NCI-H526 (cell line): ENCODE measurements at regions not wholly inside any gene's neighbourhood (a gene's known extent, or its start where the extent isn't known, plus 50 kb on each side); places are given as distances from the start of the nearest gene placed in this dataset.
"Not testable (repeated sequence)": the region's sequence is repeated elsewhere in the genome, so short reads cannot be mapped to it uniquely, and the experiment has no call there.

Source experiments
- DNase-seq, 2 experiments: peaks; one replicate each; lab custom pipeline; 2025; lab: John Stamatoyannopoulos, UW

- DNase-seq = no peak
Observed at GRCh38 chr14:37842106-37842505, 246.7 kb downstream of the TTC6 start.

DNA sequence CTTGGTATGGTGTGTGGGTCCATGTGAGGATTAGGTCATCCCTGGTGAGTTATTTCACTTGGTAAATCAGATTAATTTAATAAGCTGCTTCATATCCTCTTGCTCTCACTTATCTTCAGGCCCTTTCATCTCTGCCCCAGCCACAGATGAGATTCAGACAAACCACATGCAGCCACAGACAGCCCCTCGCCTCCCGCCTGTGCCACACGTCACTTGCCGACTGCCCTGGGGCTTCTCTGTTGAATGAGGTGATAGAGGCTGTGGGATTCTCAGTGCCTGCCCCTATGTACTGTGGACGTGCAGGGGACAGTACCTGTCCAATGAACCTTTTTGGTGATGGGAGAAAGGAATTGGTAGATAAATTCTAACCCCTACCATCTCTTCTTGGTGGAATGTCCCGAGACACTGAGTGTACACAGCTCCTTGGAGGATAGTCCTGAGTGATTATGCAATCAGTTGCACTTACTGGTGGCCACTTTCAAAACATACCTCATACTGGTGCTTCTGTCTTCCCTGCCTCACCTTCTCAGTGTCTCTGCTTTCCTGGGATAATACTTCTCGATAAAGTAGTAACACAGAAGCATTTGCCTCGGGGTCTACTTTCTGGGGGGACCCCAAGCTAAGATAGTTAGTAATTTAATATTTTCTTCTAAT, 248.7 kb downstream of the TTC6 start:
- no peak for DNase-seq

DNA sequence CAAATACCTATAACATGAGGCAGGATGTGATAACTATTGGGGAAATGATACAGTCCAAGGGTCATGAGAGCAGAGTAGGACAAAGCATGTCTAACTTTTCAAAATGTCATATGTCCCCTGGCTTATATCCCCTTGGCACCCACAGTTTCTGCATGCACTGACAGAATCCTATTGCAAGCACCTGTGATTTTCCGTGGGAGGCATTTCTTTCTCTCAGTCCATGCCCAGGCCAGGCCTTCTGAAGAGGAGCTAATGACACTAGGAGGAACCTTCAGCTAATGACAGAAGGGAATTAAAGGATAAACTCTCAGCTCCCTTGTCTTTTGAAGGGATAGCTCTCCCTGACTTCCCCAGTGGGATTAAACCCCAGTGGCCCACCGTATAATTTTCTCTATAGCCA, 249.2 kb downstream of the TTC6 start:
- DNase-seq = no peak

- DNase-seq = no peak
Observed at GRCh38 chr14:37848985-37849621, 253.7 kb downstream of the TTC6 start.

DNA sequence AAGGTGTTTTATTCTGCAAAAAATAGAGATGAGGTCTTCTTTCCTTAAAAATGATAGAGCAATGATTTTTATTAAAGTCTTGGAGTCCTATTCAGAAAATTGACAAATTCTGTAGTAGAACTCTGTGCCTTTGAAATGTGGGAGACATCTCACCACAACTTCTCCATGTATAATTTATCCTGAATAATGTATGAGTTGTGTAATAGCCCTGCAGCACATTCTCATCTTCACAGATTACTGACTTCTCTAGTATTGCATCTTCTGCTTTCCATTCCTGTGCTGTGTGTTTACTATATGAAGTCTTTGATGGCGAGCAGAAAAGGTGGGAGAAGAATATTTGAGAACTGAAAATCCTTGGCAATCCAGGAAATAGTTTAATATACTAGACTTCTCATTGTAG, 255.6 kb downstream of the TTC6 start:
- no peak for DNase-seq

GRCh38 chr14:37855871-37856270, 260.4 kb downstream of the TTC6 start:
- DNase-seq = no peak

- no peak for DNase-seq
Observed at GRCh38 chr14:37857774-37858266, 262.4 kb downstream of the TTC6 start.

GRCh38 chr14:37858733-37859132, 263.3 kb downstream of the TTC6 start:
- no peak for DNase-seq

- DNase-seq = no peak
Observed at GRCh38 chr14:37859177-37859576, 263.7 kb downstream of the TTC6 start.

- no peak for DNase-seq
Observed at GRCh38 chr14:37862263-37862662, 266.8 kb downstream of the TTC6 start.

DNA sequence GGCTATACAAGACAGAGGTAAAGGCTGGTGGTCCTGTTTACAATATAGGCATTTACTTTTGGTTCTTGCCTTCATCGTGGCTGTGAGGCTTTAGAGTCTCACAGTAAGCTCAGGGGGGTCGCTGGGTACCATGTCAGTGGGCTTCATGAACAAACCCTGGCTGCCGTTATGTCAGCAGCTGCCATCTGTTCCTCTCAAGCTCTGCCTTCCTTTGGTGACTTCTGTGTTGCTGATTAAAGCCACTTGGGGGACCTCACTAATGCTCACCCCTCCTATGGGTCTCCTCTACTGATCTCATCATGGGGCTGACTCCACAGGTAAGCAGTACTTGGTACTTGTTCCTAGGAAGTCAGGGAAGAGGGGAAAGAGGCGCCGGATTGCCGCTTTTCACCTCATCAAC, 268.7 kb downstream of the TTC6 start:
- DNase-seq = no peak

DNA sequence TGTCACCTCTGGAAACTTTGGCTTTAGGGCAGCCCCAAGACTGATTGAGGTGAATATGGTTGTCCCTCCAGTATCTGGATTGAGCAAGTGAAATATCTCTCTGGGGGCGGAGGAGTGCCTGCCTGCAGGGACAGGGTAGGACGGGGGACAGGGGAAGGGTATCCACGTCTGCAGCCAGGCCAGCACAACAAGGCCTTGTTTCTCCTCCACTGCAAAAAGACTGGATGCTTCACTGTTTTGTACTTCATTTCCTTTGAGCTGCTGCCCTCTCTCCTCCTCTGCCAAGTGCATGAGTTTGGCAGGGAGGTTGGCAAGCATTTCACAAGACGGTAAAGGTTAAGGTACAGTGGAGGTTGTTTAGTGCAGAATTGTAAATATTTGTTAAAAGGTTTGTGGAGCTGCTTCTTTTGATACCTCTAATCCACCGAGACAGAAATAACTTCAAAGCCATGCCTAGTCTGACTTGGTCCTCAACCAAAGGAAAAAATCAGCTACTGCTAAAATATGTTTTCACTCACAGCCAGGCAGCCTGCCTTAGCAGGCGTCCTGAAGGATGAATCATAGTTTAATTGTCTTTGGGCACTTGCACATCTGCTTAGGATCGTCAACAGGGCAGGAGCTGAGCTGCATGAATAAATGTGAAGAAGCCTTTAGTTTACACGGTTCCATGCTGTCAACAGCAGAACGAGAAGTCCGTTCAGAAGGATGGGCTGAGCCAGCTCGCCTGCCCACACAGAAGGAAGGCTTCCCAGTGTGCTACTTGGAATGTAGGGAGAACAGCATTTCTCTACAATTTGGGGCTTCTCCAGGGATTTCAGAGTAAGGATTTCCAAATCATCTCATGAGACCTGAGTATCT, 269.7 kb downstream of the TTC6 start:
- DNase-seq = no peak

GRCh38 chr14:37865719-37866549, 270.5 kb downstream of the TTC6 start:
- no peak for DNase-seq

GRCh38 chr14:37869633-37870032, 274.2 kb downstream of the TTC6 start:
- DNase-seq = no peak

GRCh38 chr14:37870170-37870569, 274.7 kb downstream of the TTC6 start:
- no peak for DNase-seq

- DNase-seq = no peak
Observed at GRCh38 chr14:37870632-37871346, 275.4 kb downstream of the TTC6 start.

GRCh38 chr14:37874065-37874428, 278.6 kb downstream of the TTC6 start:
- DNase-seq = not testable (repeated sequence)

DNA sequence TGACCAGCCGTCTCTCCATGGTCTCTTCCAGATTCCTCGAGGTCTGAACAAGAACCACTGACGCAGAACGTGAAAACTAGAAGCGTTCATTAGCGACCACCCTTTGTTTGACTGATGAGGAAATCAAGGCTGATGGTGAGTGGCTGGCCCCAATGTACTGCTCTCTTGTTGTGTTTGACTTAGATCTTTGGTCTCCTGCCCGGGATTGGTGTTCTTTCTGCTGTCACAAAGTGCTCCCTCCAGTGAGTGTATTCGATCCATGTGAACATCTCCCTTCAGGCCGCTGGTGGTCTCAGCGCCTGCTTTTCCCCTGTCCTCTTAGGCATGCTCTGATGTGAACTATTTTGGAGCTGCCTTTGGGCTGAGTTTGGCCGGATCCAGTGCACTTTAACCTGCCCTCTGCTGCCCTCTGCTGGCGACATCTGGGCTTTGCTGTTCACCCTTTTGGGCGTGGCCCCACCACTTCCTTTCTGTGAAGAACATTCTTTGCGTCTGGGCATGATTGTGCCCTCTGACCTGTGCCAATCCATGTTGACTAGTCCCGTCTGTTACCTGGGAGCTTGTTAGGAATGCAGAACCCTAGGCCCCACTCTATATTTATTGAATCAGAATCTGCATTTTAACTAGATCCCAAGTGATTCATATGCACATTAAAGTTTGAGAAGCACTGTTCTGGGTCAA, 279.1 kb downstream of the TTC6 start:
- DNase-seq = peak; percentile 64 to 89

DNA sequence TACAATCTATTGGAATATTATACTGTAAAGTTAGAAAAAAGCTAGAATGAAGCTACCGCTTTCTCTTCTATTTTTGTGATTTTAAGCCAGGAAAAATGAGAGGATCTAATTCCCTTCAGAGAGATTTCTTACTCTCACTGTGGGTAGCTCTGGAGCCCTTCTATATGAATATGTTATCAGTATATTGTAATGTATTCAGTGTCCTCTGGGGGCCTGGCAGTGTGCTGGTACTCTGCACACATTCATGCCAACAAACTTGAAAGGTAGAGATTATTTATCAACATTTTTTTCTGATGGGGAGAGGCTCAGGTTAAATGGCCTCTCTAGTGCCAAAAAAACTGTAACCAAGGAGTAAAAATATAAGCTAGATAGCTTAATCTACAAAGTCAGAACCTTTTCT, 292.8 kb downstream of the TTC6 start:
- no peak for DNase-seq

- no peak for DNase-seq
Observed at GRCh38 chr14:37889087-37889486, 293.7 kb downstream of the TTC6 start.

DNA sequence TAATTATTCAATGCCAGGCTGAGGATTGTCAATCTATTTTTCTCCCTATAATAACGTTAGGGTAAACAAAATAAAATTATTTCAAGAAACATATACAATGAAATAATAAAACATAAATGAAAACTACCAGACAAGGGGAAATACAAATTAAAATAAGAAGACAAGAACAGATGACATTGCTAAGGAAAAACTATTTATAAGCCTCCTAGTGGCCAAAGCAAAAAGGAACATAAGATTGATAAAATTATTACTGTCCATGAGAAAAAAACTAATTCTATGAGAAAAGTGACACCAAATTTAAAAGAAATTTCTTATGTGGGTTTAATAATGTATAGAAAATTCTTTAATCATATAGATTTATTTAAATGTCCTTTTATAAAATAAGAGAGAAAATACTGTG, 294.7 kb downstream of the TTC6 start:
- DNase-seq = peak in 1 of 2 experiments; percentile 15
